NCI-H446 (cell line): ENCODE measurements at regions not wholly inside any gene's neighbourhood (a gene's known extent, or its start where the extent isn't known, plus 50 kb on each side); places are given as distances from the start of the nearest gene placed in this dataset.
"Not testable (repeated sequence)": the region's sequence is repeated elsewhere in the genome, so short reads cannot be mapped to it uniquely, and the experiment has no call there.

Experiments used
- DNase-seq, 2 experiments: peaks; one replicate each; lab custom pipeline; 2025; lab: John Stamatoyannopoulos, UW

DNA sequence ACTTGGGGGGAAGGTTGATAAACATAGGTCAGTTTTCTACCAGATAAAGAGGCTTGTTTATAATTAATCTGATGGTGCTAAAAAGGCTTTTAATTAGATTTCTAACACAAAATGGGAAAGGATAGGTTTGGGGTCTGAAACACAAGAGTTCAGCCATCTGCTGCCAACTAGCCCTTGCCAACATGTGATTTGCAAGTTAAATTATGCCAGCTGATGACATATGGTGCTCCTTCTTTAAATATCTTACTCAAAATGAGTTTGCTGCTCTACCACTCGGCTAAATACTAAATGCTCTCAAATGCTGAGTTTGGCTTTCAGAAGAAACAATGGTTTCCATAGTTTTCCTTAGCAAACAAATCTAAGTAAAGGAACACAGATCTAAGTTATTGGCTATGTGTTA, 557.8 kb upstream of the CCDC54 start:
- peak; percentile 84 to 88 for DNase-seq

DNA sequence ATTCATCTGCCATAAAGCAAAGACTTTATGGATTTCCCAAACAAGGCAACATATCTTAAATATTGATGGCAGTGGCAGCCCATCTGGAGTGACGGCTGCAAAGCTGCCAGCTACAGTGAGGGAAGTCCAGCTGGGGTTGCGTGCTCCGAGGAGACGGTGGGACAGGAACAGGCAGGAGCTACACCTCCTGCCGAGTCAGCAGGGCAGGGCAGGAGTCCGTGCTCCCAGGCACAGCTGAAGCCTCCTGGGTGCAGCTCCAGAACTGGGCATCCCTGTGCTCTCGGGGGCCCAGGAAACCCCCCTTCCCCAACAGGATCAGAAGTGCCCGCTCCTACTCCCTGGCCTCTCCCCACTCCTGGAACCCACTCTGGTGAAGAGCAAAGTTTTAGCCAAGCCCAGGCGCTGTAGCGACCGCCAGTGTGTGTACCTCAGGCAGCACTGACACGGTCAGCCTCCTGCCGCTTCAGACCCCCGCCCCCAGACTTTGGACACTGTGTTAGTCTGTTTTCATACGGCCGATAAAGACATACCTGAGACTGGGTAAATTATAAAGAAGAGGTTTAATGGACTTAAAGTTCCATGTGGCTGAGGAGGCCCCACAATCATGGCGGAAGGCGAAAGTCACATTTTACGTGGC, 556.4 kb upstream of the CCDC54 start:
- peak in 1 of 2 experiments; percentile 56 for DNase-seq

DNA sequence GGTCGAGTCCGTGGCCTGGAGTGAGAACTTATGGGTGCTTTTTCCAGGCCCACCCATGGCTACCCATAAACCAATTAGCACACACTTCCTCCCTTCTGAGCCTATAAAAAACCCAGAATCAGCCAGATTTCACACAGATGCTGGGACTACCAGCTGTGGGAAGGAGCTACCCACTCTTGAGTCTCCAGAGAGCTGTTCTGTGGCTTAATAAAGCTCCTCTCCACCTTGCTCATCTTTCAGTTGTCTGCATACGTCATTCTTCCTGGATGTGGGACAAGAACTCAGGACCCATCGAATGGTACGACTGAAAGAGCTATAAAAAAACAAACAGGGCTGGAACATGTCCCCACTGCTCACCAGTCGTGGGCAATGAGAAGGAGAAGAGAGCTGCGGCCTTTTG, 555.4 kb upstream of the CCDC54 start:
- DNase-seq, result no peak

DNA sequence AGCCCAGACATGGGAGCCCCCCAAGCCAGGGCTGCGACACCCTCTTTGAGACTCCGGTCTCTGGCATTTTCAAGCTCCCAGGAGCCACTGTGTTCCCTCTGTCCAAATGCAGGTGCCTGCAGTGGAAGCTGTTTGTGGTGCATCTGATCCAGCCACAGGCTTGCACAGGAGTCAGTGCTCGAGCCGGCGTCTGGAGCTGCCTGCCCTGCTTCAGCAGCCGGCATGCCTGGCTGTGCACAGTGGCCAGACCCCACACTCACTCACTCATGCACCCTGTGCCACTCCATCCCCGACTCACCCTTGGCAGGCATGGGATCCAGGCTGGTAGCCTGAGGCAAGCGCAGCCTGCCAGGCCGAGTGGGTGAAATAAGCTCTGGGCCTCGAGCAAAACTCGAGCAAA, 555.0 kb upstream of the CCDC54 start:
- no peak for DNase-seq

DNA sequence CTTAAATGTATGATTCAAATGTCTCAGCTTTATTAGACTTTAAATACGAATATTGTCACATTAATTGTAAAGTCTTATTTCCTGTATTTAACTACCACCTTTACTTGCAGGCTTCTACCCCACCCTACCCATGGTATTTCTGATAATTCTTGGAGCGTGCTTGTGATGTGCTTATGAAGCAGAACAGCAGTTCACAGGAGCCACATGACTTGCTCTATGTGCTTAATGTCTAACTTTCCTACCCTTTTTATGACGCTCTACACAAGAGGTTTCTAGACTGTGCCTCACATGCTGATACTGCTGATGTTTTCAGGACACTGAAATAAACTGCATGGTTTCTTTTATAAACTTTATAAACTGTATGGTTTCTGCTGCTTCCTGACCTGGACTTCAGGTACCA, 553.5 kb upstream of the CCDC54 start:
- DNase-seq, result no peak

DNA sequence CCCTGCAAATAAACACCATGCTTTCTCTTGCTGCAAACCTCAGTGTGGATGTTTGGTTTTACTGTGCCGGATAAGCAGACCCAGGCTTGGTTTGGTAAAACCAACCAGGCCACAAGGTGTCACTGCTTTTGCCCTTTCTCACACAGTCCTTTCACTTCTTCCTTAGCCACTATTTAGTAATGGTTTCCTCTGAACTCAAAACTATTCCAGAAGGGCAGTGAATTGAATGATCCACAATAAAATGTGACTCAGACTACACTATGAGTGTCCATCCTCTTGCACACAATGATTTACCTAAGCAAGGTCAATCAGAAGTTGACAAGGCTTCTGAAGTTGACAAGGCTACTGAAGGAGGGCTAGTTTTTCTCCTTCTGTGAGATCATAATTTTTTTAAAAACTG, 552.4 kb upstream of the CCDC54 start:
- DNase-seq, result peak in 1 of 2 experiments; percentile 17

DNA sequence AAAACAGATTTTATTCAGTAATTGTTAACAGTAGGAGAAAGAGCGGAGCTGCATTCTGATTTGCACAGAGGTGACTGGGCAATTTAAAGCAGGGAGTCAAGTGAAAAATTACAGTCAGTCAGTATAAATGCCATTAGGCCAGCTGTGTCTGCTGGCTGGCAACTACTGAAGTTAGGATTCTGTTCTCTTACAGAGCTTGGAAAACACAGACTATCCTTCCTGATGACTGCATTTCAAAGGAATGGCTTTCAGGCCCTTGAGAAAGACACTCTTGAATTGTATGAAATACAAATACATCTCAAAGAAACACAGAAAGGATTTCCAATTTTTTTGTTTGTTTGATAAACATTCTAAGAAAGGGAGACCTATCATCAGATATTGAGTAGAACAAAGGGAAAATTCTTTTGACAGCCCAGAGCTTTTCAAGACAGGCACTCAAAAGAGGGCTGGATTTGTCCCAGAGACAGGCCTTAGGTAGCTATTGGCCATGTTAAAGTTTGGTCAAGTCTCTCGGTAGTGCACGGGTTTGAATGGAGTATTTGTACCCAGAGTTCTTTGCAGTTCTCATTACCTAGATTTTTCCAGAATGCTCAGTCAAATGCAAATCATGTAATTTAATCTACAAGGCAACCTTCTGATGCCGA, 551.2 kb upstream of the CCDC54 start:
- DNase-seq, result peak in 1 of 2 experiments; percentile 57

DNA sequence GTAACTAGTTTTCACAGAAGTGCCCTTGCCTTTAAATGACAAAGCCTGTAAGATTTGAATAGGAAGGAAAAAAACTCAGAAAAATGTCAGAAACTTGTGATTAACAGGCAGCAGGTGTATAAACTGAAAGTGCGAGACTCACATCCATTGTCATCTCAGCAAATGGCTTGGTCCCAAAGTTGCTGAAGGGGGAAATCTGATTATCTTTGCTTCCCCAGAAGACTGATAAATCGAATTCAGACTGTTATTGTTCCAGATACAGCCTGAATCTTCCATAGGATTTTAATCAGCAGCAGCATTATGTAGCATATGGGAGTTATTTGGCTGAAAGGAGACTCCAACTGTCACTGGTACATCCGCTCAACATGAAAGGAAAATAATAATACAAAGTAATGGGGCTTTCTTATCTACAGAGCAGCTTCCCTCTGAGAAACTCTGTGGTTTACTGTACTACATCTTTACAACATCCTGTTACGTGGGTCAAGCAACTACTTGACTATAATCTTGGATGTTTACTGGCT, 550.4 kb upstream of the CCDC54 start:
- peak in 1 of 2 experiments; percentile 25 for DNase-seq

DNA sequence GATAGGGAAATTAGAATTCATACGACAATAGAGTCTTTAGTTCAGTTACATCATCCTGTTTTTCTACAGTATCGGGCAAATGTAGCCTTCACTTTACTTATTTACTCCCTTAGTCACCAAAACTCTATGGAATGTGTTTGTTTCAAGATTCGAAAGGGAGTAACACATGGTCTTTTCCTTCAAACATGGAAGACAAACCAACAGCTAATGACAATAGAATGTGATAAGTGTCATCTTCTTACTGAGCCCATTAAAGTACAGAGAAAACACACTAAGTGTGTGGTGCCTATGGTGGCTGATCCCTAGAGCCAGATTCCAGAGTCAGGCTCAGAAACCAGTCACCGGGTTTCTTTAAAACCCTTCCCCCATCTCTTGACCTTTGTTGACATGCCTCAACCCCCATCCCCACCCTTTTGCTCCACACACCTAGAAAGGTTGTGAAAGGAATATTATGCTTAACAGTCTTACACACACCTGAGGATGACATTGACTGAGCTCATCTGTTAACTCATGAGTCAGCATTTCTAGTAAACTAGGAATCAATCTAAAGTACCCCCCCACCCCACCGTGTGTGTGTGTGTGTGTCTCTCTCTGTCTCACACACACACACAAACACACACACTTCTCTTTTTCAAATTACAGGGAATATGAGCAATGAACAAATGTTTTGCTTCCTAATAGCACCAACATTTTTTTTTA, 549.6 kb upstream of the CCDC54 start:
- no peak for DNase-seq

DNA sequence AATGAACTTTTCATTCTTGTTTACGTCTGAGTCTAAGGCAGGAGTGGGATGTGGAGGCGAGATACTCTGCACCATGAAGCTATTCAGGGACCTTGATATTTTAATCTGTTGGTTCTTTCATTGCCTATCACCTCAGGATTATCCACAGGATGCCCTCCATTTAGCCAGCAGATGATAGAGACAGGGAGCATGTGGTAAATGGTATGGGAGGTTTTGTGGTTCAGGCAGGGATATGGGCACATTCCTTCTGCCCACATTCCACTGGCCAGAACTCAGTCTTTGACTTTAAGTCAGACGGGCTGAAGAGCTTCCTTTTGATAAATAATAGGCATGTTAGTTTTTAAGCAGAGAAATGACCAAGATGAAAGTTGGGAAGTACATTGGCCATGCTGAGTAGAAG, 548.0 kb upstream of the CCDC54 start:
- DNase-seq, result no peak

DNA sequence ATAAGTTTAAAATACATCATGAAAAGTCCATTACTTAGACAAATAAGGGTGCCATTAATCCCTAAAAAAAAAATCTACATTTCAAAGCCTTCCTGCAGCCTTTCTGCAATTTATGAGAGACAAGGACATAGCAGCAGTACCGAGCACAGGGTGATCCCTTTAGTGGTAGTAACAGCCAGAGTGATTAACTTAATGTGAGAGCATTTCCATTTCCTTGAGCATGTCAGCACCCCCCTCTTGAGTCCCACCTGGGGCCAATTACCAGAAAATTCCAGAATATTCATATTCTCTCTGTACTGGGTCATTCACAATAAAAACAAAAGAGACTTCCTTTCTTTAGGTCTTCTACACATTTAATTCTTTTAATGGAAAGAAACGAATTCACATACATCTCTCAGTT, 546.9 kb upstream of the CCDC54 start:
- no peak for DNase-seq

DNA sequence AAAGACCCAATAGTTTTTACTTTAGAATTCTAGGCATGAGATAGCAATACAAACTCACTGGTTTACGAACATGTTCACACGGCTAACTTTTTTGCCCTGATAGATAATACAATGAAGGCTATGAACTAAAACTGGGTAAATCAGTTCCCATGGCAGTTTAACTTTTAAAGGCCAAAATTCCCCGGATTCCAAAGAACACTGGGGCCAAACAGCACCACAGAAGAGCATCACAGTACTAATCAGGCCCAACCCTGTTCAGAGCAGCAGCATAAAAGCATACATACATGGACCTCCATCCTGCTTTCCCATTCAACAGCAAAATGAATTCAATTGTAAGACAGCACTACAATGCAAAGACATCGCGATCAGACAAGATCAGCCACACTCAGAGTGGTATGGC, 540.3 kb upstream of the CCDC54 start:
- DNase-seq, result no peak

DNA sequence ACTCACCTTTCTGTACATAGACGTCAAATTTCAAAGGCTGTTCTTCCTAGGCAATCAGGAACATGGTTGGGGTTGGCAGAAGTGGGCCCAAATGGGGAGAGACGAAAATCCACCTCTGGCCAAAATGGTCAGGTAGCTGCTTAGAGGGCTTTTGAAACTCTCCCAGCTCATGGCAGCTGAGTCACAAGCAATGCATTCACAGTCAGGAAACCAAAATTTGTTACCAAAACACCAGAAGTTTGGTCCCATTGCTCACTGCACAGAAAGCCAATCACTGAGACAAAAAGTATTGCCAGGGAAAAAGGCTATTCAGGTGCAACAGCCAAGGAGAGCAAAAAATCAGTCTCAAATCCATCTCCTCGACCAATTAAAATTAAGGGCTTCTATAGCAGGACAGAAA, 539.6 kb upstream of the CCDC54 start:
- DNase-seq, result no peak

DNA sequence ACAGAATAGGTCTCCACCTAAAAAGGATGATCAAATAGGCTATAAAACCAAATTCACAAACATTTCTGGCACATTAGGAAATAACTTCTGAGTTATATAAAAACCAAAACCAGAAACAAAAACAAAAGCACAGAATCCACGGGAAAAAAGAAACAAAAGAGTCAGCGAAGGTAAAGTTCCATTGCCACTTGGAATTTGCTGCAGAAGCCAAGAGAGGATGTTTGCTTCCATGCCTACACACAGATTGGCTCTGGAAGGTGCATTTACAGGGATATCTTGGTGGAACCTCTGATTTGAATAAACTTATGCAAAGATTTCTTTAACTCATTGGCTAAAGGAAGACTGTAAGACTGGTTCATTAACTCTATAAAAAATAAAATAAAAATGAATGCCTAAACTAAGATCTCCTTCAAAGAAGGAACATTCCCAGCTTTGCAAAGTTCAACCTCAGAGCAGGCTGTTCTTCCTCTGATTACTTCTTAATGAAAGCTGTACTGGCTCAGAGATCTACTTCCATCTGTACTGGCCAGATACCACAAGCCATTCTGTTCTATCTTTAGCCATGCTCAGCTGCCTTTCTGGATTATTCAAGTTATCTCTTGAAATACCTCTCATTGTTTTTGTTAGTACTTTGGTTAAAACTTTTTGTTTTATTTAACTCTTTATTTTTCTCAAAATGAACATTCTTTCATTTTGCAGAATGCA, 537.5 kb upstream of the CCDC54 start:
- no peak for DNase-seq

DNA sequence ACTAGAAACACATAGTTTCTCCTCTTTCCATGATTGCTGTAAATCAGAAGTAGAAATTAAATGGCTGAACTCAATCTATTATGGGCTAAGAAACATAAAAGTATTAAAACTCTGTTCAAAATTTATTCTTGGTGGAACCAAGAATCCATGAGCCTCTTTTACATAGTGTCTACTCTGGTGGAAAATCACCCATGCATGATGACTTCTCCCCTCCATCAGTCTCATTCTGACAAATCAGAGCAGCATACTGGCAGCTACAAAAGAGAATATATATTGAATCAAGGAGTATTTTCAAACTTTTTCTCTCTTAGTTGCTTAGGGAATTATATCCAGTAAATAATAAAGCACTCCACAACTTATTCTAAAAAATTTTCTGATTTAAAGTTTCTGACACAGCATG, 536.9 kb upstream of the CCDC54 start:
- no peak for DNase-seq

DNA sequence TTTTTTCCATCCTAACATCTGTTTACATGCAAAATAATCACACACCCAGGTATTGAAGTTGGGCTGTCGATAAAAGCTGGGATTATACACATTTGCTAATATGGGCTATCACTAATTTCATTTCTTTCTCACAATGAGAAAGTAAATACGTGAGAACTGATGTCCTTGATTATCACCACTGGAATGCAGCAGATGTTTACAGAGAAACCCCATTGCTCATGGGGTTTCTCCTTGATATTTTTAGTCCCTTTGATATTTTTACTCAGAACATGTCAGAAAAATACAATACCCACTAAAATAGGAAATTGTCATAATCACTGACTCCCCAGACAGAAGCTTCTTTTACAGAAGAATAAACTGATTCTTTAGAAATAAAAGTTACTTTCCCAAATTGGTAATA, 535.1 kb upstream of the CCDC54 start:
- DNase-seq, result no peak

DNA sequence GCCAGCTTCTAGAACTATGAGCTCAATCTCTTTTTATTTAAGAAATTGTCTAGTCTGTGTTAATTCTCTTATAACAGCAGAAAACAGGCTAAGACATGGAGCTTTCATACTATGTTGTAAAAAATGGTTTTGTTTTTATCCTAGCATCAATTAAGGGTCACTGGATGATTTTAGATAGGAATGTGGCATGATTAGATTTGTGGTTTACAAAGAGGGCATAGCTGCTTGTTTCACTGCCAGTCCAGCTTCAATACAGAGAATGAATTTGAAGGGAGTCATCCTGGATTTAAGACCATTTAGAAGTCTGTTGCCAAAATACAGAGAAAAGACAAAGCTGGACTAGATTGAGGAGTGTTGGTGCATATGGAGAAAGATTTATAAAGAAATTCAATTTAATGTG, 532.6 kb upstream of the CCDC54 start:
- DNase-seq, result no peak

DNA sequence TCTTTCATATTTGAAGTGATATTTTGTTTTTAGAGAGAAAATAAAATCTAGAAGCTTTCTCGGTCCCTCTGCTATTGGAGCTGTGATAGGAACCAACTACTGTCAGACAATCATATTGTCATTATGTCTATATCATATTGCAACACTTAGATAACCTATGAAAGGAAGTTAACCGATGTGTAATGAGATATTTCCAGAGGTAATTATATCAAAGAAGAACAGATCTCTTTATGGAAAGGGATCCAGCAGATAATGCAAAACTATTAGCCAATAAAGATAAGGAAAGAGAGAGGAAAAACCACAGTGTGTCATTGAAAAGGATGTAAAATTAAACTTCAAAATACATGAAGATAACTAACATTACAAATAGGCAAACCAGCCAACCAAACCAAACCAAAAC, 529.1 kb upstream of the CCDC54 start:
- no peak for DNase-seq

DNA sequence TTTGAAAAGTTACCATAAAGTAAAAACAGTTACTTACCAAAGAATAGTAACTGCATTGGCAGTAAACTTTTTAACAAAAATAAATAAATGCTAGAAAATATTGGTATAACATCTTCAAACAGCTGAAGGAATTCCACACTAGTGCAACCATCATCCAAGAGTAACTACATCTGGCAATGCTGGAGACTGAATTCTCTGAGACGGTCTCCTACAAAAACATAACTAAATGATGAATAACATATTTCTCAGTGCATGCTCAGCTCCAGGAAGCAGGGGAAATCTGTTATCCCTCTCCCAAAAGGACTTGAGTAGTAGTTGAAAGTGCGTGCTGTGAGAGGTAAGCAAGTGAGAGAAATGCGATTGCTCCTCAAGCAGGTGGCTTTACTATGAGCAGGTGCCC, 526.8 kb upstream of the CCDC54 start:
- no peak for DNase-seq

DNA sequence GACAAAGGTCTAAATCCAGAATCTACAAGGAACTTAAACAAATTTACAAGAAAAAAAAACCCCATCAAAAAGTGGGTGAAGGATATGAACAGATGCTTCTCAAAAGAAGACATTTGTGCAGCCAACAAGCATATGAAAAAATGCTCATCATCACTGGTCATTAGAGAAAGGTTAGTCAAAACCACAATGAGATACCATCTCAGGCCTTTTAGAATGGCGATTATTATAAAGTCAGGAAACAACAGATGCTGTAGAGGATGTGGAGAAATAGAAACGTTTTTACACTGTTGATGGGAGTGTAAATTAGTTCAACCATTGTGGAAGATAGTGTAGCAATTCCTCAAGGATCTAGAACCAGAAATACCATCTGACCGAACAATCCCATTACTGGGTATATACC, 518.9 kb upstream of the CCDC54 start:
- DNase-seq, result not testable (repeated sequence)

DNA sequence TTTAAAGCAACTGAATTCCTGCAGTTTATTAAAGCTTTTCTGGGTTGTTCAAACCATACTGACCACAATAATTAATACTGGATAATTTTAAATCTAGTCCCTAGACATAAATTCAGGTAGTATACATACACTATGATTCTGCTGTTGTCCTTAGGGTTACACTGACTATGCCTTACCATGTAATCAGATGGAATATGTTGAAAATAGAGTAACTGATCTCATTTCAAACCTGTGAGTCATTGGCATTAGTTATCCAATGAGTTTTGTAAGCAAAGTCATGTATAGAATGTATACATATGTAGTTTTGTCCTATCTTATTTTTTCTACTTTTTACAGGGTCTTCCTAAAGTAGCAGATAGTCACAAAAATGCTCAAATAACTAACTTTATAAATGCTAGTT, 517.1 kb upstream of the CCDC54 start:
- DNase-seq, result no peak

DNA sequence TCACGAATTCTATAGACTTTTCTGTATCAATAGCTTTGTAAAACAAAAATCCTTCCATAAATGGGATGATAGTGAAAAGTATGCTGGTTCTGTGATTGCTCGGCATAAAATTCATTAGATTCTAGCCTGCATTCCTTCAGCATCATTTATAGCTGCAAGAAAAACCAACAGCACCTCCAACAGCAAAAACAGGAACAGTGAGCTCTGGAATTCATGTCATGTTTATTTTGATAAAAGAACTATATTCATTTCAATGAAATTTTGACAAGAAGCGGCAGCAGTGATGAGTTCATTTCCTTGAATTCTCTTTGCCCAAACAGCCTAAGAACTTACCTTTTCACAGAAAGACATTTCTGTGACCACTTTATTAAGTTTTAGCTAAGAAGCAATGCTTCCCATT, 515.2 kb upstream of the CCDC54 start:
- DNase-seq, result no peak

DNA sequence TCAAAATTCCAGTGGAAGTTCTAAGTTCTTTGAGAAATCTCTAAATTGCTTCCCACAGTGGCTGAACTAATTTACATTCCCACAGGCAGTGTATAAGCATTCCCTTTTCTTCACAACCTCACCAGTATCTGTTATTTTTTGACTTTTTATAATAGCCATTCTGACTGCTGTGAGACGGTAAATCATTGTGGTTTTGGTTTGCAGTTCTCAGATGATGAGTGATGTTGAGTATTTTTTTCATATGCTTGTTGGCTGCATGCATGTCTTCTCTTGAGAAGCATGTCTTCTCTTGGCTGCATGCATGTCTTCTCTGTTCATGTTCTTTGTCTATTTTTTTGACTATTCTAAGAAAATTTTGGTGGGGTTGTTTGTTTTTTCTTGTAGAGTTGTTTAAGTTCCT, 499.6 kb upstream of the CCDC54 start:
- DNase-seq, result no peak
